HG03064 (cell line): ENCODE measurements at regions not wholly inside any gene's neighbourhood (a gene's known extent, or its start where the extent isn't known, plus 50 kb on each side); places are given as distances from the start of the nearest gene placed in this dataset.
A peak's percentile ranks its signal among the peaks of the same experiment; 100 is the strongest.

Source experiments
- ATAC-seq: cut with Tn5 transposase; IDR thresholded peaks from one replicate; pipeline ENCODE4 v1.9.1; 2021; ENCODE audit warnings: low read depth; ENCODE audit not compliant: unreplicated experiment

GRCh38 chr3:25029820-25030219 is 398.2 kb upstream of the RARB start:
- no peak for ATAC-seq

GRCh38 chr3:25032344-25032743 is 395.7 kb upstream of the RARB start:
- no peak for ATAC-seq

DNA sequence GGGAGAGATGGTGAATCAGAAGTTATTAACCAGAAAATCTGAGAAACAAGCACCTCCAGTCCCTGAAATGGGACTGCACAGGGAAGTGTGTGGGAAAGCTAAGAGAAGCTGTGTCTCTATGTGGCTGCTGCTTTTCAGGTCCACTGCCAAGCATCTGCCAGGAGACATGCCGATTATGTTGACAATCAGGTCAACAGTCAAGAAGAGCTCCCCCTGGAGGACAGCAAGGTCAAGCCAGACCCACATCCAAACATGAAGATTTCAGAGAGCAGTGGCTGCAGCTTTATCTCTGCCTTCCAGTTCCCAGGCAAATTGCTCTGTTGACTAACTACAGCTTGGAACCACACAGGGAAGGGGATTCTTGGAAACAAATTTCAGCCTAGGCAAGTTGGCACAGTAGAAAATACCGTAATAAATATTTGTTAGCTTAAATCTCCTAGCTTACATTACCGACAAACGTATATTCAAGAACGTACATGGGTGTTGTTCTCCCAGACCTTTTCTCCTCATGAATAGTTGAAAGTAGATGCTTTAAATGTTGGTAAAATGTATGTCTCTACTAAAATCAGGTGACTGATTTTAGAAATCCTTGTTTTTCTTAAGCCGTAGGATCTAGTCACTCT is 394.5 kb upstream of the RARB start:
- peak; percentile 85 for ATAC-seq

GRCh38 chr3:25035526-25035925 is 392.5 kb upstream of the RARB start:
- ATAC-seq: no peak

DNA sequence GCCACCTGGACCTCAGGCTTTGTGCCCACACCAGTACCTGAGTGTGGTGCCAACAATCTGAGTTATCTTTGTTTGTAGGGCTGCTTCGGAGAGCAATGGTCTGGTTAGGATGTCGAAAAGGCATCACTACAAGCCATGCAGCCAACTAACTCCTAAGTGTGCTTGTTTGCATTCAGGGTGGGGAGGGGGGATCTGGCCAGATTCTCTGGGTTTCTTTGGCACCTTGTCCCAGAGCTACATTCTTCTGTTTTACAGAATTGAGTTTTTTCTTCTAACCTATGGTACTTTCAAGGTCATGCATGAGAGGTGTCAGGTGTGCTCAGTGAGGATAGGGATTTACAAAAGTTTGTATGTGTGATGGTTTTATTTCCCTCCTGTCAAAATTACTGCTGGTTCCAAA is 391.4 kb upstream of the RARB start:
- no peak for ATAC-seq

GRCh38 chr3:25037049-25037547 is 391.0 kb upstream of the RARB start:
- no peak for ATAC-seq

DNA sequence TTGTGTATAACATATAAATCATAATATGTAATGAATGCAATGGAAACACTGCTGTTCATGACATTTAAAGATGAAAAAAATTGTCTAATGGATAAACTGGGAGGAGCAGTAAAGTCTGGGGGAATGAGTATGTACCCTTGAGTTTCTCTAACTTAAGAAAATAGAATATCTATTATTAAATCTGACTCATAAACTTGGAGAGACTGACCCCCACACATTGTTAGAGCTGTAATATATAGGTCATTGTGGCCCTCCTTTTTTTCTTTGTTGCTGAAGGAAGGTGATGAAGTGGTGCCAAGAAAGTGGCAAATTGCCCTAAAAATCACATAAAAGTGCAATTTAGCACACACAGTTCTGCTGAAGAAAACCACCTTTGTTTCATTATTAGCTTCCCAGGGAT is 389.8 kb upstream of the RARB start:
- ATAC-seq: no peak

GRCh38 chr3:25038922-25039321 is 389.1 kb upstream of the RARB start:
- ATAC-seq: no peak

DNA sequence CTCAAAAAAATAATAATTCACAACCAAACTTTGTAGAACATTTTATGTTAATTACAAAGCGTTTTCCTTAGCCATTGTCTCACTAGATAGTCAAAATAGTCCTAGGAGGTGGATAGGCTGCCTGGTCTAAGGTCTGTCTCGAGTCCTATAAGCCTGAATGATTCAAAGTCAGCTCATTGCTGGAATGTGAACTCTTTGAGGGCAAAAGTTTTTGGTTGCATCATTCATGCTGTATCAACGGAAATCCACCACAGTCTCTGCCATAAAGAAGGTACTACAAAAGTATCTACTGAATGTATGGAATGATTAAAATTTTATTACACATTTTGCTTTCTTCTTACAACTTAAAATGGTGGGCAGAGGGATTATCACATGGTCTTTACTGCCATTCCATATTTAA is 387.3 kb upstream of the RARB start:
- no peak for ATAC-seq

- no peak for ATAC-seq
These were observed 386.0 kb upstream of the RARB start for GRCh38 chr3:25041871-25042584.

DNA sequence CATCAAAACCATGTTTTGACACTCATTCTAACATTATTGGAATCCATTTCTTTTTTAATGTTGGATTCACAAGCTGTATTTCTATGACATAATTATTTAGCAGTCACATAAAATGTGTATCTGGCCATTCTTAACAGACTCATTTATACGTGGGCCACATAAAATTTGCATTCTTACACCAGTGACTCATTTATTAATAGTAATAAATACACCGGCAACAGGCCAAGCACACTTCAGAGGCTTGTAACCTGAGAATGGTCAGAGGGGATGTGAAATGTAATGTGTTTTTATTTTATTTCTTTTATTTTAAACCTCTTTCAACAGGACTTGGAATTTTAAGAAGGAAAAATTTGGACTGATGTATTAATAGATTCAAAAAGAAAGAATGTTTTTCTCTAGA is 384.9 kb upstream of the RARB start:
- ATAC-seq: no peak

DNA sequence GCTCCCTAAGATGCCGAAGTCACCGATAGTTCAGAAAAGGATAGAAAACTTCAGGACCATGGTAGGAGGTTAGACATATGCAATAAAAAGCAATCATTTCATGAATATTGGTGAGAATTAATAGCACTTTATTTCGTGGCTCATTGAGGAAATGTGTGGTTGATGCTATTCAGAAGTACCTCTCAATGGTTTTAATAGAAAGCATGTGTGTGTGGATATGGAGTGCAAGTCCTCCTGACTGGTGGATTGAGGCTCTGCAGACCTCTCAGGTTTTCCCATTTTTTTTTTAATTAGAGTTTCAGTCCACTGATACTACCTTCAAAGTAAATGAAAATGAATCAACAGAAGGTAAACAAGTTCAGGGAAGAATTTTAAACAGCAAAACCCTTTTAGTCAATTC is 384.3 kb upstream of the RARB start:
- ATAC-seq: no peak

DNA sequence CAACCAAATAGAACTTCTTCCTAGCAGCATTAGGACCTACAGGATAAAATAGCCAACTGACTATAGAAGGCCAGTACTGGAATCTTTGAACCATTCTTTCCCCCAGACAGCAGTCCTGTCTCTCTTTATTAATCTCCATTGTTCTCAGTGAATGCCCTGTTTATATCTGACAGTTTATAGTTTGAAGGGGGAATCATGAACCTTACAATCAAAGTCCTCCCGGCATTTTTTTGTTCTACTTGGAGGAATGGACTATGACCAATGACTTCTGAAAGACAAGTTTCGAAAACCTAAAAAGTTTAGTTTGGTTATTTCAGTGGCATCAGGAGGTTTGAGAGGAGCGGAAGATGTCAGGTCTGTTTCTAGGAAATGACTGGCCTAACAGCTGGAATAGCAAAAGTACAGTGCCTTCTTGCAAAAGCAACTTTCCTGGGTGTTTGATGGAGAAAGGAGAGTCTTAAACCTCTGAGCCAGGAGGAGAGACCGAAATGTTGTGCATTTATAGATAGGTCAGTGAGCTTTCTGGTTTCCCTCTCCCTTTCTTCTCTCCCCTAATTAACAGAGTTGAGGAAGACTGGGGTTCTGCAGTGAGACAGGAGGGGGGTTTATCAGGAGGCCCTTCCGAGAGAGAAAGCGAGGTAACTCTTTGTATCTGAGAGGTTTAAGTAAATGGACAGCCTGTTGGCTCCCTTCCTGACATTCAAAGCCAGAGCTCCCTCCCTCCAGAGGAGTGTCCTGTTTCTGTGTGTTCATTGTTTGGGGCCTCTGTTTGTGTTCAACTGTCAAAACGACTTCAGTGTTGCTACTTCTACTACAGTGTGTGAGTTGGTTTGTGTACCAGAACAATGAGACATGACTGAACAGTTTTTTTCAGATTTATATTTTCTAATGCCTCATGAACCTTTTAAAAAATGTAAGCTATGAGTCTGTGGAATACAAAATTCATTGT is 383.0 kb upstream of the RARB start:
- no peak for ATAC-seq

GRCh38 chr3:25046911-25047771 is 380.9 kb upstream of the RARB start:
- ATAC-seq: no peak

GRCh38 chr3:25049304-25049703 is 378.8 kb upstream of the RARB start:
- ATAC-seq: no peak

DNA sequence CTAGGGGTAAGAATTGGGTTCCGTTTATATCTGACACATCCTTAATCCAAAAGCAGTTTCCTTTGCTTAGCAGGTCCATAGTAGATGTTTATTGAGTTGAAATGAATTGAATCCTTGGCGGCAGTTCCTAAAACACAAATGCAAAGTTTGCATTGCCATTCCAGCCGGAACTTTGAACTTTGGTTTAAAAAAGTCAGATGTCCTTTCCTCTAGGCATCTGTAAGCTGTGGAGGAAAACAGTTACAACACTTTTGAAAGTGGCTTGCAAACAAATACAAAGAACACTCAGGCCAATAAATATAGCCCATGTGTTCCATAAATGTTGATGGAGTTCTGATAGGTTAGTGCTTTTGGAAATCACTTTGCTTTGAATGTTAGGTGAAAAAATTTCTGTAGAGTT is 374.7 kb upstream of the RARB start:
- no peak for ATAC-seq

GRCh38 chr3:25056036-25056755 is 371.9 kb upstream of the RARB start:
- no peak for ATAC-seq

GRCh38 chr3:25056803-25057351 is 371.2 kb upstream of the RARB start:
- no peak for ATAC-seq

- no peak for ATAC-seq
These were observed 370.7 kb upstream of the RARB start for GRCh38 chr3:25057379-25057778.
